ENCODE measurements at regions not wholly inside any gene's neighbourhood (a gene's known extent, or its start where the extent isn't known, plus 50 kb on each side); places are given as distances from the start of the nearest gene placed in this dataset.

DNA sequence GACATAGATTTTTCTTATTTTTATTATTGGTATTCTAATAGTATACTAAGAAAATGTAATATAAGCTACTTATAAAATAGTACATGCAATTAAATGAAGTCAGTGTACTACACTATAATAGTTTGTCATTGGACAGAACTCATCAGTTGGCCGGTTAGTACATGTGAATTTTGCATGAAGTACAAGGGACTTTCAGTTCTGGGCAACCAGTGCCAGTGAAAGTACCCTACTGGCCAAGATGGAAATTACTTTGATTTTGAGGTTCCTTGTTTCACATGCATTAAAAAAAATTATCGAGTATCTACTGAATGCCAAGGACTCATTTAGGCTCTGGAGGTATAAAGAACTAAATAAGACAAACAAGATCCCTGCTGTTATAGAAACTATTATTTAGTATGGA, 213.4 kb upstream of the ELL2 start:
- TF ChIP-seq TAF1 (IDR thresholded peaks at IDR 0.05; ENCODE audit: low read depth, low read length), result no peak
- TF ChIP-seq POLR2A (IDR thresholded peaks at IDR 0.05; ENCODE audit: control extremely low read depth in 1 of 2, low read depth in 2 of 2, low read length in 2 of 2), result no peak
- no peak for TF ChIP-seq EZH2 (IDR thresholded peaks at IDR 0.05; ENCODE audit: low read depth, low read length, severe bottlenecking)
- TF ChIP-seq, protein P1, sequence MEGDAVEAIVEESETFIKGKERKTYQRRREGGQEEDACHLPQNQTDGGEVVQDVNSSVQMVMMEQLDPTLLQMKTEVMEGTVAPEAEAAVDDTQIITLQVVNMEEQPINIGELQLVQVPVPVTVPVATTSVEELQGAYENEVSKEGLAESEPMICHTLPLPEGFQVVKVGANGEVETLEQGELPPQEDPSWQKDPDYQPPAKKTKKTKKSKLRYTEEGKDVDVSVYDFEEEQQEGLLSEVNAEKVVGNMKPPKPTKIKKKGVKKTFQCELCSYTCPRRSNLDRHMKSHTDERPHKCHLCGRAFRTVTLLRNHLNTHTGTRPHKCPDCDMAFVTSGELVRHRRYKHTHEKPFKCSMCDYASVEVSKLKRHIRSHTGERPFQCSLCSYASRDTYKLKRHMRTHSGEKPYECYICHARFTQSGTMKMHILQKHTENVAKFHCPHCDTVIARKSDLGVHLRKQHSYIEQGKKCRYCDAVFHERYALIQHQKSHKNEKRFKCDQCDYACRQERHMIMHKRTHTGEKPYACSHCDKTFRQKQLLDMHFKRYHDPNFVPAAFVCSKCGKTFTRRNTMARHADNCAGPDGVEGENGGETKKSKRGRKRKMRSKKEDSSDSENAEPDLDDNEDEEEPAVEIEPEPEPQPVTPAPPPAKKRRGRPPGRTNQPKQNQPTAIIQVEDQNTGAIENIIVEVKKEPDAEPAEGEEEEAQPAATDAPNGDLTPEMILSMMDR (IDR thresholded peaks at IDR 0.05; ENCODE audit: control extremely low read depth in 1 of 3, insufficient read depth in 1 of 3, low read depth in 1 of 3, low read length in 3 of 3), result peak in 1 of 3 experiments; percentile 29; a peak in 1 of 4 replicates
- no peak for TF ChIP-seq SRF (IDR thresholded peaks at IDR 0.05; ENCODE audit: low read depth, low read length)
- no peak for TF ChIP-seq PHF8 (conservative IDR thresholded peaks at IDR 0.05; ENCODE audit: low read depth, low read length)
- TF ChIP-seq, protein P2, sequence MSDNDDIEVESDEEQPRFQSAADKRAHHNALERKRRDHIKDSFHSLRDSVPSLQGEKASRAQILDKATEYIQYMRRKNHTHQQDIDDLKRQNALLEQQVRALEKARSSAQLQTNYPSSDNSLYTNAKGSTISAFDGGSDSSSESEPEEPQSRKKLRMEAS (IDR thresholded peaks at IDR 0.05), result no peak
- no peak for TF ChIP-seq BCL11A (IDR thresholded peaks at IDR 0.05; ENCODE audit: low read depth in 2 of 2, low read length in 2 of 2)
- no peak for TF ChIP-seq POLR2AphosphoS5 (IDR thresholded peaks at IDR 0.05; ENCODE audit: low read depth, low read length)
- TF ChIP-seq ZNF274 (IDR thresholded peaks at IDR 0.05; ENCODE audit: borderline replicate concordance, extremely low read depth, low read length), result no peak
- TF ChIP-seq EP300 (IDR thresholded peaks at IDR 0.05; ENCODE audit: borderline replicate concordance in 1 of 2, low read depth in 2 of 2, low read length in 2 of 2), result no peak

All from H1 (cell line).